ENCODE measurements at regions not wholly inside any gene's neighbourhood (a gene's known extent, or its start where the extent isn't known, plus 50 kb on each side); places are given as distances from the start of the nearest gene placed in this dataset.

DNA sequence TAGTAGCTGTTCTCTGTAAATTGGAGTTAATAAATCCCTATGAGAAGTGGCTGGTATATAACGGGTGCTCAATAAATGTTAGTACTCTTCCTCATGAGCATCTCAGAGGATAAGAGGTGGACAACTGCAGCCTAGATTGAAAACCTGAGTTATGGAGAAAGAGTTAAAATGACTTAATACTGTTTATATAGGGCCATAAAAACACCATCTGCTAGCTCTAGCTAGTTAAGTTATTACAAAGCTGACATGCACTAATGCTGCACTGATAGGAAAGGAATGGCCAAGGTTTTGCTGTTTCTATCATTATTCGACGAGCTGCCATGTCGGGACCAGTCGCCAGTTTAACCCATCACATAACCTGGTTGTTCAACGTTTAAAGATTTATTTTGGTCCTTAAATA lies 72.0 kb upstream of the SEL1L start:
- TF ChIP-seq CTCF (IDR thresholded peaks at IDR 0.05) = no peak
- TF ChIP-seq POLR2A (IDR thresholded peaks at IDR 0.05) = no peak
